SIG-M5 treated with dmso at 0.1 percent for 504 hours (cell line): ENCODE measurements at regions not wholly inside any gene's neighbourhood (a gene's known extent, or its start where the extent isn't known, plus 50 kb on each side); places are given as distances from the start of the nearest gene placed in this dataset.
"Not testable (repeated sequence)": the region's sequence is repeated elsewhere in the genome, so short reads cannot be mapped to it uniquely, and the experiment has no call there.

Source experiments
- DNase-seq: peaks from one replicate; lab custom pipeline; 2025; ENCODE audit not compliant: unreplicated experiment; lab: John Stamatoyannopoulos, UW

DNA sequence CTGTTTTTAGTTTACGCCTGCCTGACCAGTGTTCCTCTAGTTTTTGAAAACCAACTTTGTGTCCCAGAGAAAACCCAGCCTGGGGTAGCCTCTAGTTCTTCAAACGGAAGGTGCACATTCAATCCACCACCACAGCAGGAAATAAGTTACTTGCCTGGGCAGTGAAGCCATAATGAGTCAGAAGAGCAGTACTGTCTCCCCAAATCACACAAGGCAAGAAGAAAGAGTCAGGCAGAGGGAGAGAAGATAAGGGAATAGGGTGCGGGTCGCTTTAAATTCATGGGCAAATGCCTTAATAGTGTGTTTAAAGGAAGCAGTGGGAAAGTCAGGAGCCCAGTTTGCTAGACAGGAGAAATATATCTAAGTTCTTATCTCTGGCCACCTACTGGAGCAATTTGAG lies 333.8 kb upstream of the GRIA3 start:
- no peak for DNase-seq

DNA sequence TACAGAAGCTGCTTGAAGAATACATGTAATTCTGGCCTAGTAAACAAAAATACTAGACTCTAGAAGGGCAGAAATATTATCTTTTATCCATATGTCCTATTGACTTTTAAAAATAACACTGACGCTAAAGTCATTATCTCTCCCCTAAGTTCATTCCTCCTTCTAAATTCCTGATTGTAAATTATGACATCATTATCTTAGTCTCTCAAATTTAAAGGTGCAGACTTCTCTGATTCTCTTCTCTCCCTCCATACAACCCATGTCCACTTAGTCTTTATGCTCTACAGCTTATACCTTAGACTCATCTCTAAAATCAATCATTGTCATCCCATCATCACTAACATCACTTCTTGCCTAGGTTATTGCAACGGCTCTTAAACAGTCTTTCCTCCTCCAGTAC lies 327.9 kb upstream of the GRIA3 start:
- no peak for DNase-seq

DNA sequence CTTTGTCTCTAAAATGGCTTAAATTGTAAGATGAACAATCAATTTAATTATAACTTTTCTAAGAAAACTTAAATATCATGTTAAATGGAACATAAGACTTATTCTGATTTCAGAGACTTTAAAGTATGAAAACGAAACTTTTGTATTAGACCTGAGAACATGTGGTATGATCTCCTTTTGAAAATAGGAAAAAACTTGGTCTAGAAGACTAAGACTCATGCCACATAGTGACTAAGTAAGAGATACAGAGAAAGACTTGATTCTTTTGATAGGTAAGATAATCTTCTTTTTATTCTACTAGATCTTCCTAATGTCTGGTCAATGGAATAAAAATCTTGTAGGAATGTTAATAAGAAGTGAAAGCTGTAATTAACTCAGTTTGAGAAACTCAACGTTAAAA lies 326.3 kb upstream of the GRIA3 start:
- no peak for DNase-seq

DNA sequence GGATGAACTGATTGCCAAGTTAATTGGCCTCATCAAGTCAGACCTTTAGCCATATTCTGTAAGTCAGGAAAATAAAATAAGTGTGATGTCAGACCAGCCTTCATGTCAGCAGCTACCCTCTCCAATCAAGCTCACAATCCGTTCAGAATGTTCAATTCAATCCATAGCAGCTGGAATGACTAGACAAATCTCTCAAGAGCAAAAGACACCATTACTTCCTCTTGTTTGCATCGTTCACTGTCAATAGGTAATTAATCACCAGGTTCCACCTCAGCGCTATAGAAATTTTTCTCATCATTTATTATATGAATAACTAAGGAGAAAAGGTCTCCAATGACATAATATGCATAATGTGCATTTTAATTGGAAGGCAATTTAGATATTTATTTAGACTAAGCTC lies 321.0 kb upstream of the GRIA3 start:
- DNase-seq, result no peak

DNA sequence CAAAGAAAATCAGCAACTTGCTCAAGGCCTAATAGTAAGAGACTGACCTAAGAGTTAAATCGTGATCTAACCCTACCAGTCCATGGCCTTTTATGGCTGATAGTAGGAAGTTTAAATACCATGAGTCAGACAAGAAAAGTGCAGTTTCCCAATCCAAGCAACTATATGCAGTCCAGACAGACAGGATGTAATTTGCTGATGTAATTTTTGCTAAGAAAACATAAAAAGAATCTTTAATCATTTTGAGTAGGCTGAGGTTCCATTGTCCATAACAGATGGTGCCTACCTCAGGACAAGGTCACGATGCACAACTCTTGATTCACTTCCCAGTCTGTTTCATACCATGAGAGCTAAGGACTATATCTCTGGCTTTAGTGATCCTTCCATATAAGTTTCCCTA lies 317.5 kb upstream of the GRIA3 start:
- DNase-seq, result peak; percentile 47

DNA sequence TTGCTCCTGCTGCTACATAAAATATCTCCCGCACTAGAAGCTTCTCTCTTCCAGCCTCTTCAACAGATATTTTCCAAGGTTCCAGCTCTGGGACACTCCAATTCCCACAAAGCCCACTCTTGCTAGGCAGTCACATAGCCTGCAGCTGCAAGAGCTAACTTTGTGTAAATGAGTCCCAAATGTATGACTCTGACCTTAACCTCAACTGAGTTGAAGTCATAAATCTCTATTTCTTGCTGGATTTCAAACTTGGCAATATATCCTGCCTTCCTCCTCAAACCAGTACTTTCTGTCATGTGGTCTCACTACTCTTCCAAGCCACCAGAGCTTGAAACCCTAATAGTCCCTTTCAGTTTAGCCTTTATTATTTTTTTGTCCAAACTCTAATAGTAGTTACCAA lies 315.4 kb upstream of the GRIA3 start:
- DNase-seq, result no peak

DNA sequence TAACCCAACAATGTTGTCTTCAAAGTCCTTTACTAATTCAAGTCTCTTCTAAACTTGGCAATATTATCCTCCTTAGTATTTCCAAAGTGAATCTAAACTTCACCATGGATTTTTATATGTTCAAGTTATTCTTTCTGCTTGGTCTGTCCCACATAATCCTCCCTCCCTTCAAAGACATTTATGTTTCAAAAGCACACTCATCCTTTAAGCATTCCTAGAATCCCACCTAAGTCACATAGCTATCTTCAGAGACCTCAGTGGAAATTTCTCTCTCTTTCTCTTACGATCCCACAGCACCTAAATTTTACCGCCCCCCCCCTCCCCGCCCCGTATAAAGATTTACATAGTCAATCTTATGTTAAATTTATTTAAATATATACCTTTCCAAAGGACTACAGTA lies 314.9 kb upstream of the GRIA3 start:
- DNase-seq, result no peak

DNA sequence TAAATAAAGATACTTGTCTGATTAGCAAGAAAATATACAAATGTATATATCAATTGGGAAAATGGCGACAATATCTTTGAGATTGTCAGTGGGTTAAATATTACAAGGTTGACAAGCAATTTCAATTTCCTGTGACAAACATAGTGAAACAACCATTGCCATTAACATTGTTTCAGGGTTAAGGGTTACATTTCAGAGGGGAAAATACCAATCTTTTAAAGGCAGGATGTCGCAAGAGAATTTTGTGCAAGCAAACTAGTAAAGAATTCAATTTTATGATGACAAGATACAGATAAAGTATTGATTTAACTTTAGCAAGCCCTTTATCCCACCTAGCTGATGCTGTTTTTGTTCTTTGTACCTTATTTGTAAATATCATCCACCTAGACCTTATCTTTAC lies 305.8 kb upstream of the GRIA3 start:
- DNase-seq, result no peak

DNA sequence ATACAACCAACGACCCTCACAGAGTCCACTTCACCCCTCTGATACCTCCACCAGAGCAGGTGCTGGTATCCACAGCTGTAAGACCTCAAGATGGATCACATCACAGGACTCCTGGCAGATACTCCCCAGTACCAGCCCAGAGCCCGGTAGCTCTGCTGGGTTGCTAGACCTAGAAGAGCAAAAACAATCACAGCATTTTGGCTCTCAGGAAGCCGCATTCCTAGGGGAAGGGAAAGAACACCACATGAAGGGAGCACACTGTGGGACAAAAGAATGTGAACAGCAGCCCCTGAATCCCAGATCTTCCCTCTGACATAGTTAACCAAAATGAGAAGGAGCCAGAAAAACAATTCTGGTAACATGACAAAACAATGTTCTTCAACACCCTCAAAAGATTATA lies 303.1 kb upstream of the GRIA3 start:
- DNase-seq, result no peak

DNA sequence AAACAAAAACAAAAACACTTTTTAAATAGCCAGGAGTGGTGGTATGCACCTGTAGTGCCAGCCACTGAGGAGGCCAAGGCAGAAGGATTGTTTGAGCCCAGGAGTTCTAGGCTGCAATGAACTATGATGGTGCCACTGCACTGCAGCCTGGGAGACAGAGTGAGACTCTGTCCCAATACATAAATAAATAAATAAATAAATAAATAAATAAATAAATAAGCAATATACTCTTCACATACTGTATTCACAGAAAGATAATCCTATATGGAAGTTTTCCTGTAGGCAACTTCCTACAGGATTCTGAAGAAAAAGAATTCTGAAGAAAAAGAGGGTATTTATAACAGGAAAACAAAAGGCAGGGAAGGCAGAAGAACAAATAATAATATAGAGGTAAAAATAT lies 293.3 kb upstream of the GRIA3 start:
- no peak for DNase-seq

DNA sequence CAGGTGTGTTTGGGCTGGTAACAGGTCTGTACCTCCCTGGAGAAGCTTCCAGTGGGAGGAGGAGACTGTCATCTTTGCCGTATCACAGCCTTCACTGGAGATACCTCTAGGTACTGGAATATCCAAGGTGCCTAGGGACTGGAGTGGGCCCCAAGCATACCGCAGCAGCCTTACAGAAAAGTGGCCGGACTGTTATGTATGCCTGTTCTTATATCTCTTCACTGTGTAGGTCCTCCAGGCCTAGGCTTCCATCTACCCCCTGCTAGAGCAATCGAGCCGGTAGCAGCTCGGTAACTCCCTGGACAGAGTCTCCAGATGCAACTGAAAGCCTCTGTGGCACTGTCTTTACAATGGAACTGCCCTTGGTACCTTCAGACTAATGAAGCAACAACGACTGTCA lies 277.4 kb upstream of the GRIA3 start:
- no peak for DNase-seq

DNA sequence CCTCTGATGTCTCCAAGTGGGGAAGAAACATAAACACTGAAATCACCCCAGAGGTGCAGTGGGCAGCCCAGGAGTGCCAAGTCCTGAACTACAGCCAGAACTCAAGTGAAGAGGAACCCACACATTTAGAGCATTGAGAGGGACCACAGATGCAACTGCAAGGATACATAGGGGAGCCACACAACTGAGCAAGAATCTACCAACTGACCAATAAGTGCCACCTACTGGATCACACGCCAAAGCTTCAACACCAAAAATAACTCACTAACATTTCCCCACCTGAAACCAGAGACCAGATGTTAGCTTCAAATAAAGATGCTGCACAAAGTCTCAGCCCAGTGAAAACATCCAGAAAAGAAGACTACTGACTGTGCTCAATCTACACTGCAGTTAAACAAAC lies 276.7 kb upstream of the GRIA3 start:
- DNase-seq, result no peak

DNA sequence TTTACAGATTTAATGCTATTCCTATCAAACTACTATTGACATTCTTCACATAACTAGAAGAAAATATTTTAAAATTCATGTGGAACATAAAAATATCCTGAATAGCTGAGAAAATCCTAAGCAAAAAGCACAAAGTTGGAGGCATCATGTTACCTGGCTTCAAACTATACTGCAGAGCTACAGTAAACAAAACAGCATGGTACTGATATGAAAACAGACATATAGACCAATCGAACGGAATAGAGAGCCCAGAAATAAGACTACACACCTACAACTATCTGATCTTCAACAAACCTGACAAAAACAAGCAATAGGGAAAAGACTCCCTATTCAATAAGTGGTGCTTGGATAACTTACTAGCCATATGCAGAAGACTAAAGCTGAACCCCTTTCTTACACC lies 273.4 kb upstream of the GRIA3 start:
- DNase-seq, result no peak

DNA sequence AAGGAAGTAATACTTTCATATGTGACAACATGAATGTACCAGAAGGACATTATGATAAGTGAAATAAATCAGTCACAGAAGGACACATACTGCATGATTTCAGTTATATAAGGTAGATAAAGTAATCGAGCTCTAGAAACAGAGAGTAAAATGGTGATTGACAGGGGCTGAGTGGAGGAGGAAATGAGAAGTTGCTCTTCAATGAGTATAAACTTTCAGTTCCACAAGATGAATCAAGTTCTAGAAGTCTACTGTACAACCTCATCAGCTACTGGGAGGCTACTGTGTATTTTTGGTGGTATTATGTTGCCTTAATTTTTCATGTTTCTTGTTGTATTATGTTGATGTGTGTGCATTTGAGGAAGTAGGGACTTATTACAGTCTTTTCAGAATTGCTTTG lies 270.9 kb upstream of the GRIA3 start:
- DNase-seq, result no peak

DNA sequence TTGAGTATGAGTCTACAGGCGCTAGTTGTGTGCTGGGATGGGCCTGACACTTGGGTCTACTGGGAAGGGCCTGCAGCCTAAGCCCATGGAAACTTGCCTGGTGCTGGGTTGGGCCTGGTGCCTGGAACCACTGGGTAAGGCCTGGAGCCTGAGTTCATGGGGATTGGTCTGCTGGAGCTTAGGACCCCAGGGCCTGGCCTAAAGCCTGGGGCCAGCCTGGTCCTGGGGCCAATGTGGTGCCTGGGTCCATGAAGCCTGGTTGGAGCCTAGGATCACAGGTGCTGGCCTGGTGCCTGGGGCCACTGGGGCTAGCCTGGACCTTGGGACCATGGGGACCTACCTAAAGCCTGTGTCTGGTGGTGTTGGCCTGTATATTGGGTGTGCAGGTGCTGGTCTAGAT lies 270.3 kb upstream of the GRIA3 start:
- no peak for DNase-seq

DNA sequence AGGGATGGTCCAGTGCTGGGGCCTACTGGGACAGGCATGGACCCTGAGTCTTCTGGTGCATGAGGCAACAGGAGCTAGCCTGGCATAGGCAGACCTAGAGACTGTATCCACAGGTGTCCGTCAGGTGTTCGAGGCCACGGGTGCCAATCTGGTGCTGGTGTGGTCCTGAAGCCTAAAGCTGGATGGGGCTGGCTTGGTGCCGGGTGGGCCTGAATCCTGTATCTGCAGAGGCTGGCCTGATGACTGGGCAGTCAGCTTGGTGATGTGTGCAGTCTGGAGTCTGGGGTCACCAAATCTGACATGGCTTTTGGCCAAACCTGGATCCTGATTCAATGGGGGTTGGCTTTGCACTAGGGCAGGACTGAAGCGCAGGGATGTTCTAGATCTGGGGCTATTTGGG lies 269.8 kb upstream of the GRIA3 start:
- no peak for DNase-seq

DNA sequence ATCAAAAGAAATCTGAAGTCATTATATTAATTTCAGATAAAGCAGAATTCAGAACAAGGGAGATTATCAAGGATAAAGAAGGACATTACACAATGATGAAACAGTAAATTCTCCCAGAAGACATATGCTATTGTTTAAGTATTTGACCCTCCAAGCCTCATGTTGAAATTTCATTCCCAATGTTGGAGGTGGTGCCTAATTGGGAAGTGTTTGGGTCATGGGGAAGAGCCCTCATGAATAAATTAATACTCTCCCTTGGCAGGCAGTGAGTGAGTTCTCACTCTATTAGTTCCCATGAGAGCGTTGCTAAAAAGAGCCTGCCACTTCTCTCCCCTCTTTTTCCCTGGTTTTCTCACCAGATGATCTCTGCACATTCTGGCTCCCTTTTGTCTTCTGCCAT lies 249.9 kb upstream of the GRIA3 start:
- no peak for DNase-seq

DNA sequence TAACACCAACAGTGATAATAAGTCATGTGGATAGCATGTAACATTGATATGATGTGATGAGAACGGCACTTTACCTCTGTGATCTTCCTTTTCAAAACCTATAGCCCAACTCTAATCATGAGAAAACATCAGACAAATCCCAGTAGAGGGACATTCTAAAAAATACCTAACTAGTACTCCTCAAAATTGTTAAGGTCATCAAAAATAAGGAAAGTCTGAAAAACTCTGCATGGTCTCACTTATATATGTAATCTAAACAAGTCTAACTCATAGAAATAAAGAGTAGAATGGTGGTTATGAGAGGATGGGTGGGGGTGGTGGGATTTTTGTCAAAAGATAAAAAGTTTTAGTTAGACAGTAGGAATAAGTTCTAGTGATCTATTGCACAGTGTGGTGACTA lies 243.9 kb upstream of the GRIA3 start:
- no peak for DNase-seq

DNA sequence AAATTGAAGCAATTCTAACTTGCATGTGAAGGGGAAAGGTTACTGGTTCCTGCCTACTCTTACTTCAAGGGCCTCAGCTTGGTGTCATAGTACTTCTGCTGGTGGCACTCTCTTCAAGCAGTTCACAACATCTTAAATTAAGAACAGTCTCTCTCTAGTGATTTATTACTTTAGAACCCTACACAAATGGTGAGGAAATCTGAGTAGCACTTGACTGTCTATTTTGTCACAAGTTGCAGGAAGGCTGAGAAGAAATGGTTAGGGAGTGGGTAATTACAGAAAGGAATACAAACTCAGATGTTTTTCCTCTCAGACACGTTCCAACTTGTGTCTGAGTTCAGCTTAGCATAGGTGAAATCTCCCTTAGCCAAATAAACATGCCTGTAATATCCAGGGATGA lies 242.3 kb upstream of the GRIA3 start:
- no peak for DNase-seq

DNA sequence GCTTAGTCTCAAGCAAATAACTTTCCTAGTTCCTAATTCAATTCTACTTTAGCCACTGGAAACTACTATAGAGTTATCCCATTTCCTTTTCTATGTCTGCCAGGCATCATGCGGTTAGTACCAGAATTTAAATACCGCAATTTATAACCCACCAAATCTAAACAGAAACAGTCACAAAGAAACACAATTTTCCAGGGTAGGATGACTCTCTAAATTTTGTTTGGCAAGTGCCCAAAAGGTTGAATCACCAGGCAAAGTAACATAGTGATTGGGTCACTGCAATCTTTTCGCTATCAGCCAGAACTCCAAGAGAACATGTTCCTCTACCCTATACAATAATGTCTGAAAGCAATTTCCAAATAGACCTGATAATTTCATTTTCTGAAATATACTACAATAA lies 240.2 kb upstream of the GRIA3 start:
- DNase-seq, result no peak

DNA sequence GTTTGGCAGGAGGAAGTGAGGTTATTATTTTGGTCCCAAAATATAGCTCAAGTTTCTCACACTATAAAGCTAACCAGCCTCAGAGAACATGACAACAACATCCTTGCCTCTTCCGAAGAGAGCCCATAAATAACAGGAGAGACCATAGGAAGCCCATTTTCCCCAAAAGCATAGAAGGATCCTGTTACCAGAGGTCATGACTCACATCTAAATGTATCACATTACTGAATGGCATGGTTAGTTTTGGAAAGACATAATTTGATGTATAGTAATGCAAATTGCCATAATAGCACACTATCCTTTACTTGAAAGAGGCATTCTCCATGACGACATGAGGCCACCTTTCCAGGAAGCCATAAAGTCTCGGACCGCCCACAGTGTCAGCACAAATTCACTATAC lies 238.8 kb upstream of the GRIA3 start:
- DNase-seq, result no peak

DNA sequence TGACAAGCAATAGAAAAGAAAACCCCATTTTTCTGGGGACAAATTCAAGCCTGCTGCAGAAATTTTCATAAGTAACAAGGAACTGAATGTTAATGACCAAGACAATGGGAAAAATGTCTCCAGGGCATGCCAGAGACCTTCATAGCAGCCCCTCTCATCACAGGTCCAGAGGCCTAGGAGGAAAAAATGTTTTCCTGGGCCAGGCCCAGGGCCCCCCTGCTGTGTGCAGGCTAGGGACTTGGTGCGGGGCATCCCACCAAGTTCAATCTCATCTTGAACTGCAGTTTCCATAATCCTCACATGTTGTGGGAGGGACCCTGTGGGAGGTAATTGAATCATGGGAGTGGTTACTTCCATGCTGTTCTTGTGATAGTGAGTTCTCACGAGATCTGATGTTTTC lies 211.5 kb upstream of the GRIA3 start:
- DNase-seq, result no peak

DNA sequence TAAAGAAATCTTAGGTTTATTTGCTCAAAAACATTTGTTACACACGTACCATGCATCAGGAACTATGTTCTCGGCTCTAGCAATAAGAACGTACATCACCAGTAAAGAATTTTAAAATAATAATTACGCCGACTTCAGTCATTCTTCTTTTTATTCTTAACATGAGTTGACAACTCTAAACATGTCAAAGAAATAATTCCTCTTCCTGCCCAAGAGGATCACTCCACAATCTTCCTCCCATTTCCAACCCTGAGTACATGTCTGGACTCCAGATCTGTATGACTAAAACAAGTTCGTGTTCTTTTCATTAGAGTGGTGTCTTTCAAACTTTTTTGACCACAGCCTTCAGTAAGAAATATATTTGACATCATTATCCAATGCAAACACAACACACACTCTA lies 201.6 kb upstream of the GRIA3 start:
- no peak for DNase-seq

DNA sequence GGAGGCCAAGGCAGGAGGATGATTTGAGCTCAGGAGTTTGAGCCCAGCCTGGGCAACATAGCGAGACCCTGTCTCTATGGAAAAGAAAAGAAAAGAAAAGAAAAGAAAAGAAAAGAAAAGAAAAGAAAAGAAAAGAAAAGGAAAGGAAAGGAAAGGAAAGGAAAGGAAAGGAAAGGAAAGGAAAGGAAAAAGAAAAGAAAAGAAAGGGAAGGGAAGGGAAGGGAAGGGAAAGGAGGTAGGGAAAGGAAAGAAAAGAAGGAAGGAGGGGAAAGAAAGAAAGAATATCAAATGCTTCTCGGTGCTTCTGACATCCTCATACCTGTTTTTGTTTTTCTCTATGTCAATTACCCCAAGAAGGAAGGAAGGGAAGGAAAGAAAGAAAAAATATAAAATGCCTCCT lies 181.2 kb upstream of the GRIA3 start:
- not testable (repeated sequence) for DNase-seq
